GM23248 (cell line): ENCODE measurements at regions not wholly inside any gene's neighbourhood (a gene's known extent, or its start where the extent isn't known, plus 50 kb on each side); places are given as distances from the start of the nearest gene placed in this dataset.

Source experiments
- DNase-seq: peaks from one replicate; pipeline ENCODE4 v3.0.0-alpha.2; 2015
- H2AFZ ChIP-seq: fragments of 200-600 bp; sonication (generic); 2 replicates; pipeline ENCODE4 v1.6.1; 2016; ENCODE audit warnings: antibody characterized with exemption
- H3F3A ChIP-seq: fragments of 200-600 bp; sonication (generic); 2 replicates; pipeline ENCODE4 v1.6.1; 2016; ENCODE audit warnings: mild to moderate bottlenecking, antibody characterized with exemption, mixed run types; ENCODE audit not compliant: insufficient read depth
- H3K27ac ChIP-seq: fragments of 200-600 bp; sonication (generic); 2 replicates; pipeline ENCODE4 v1.5.1; 2016; ENCODE audit warnings: mild to moderate bottlenecking
- H3K27me3 ChIP-seq: fragments of 200-600 bp; sonication (generic); replicated peaks from 2 replicates; pipeline ENCODE4 v1.6.1; 2016; ENCODE audit warnings: mild to moderate bottlenecking; ENCODE audit not compliant: insufficient read depth
- H3K36me3 ChIP-seq: fragments of 200-600 bp; sonication (generic); 2 replicates; pipeline ENCODE4 v1.6.1; 2016; ENCODE audit warnings: low read depth, mild to moderate bottlenecking
- H3K4me1 ChIP-seq: fragments of 200-600 bp; sonication (generic); 2 replicates; pipeline ENCODE4 v1.6.1; 2016; ENCODE audit warnings: mild to moderate bottlenecking; ENCODE audit not compliant: insufficient read depth
- H3K4me2 ChIP-seq: fragments of 200-600 bp; sonication (generic); one replicate; pipeline ENCODE4 v1.6.1; 2016; ENCODE audit warnings: mild to moderate bottlenecking; ENCODE audit not compliant: unreplicated experiment
- H3K4me3 ChIP-seq: fragments of 200-600 bp; sonication (generic); 2 replicates; pipeline ENCODE4 v1.5.1; 2016; ENCODE audit warnings: mild to moderate bottlenecking
- H3K79me2 ChIP-seq: fragments of 200-600 bp; sonication (generic); 2 replicates; pipeline ENCODE4 v1.6.1; 2016; ENCODE audit warnings: mild to moderate bottlenecking; ENCODE audit not compliant: insufficient read depth
- H3K9ac ChIP-seq: fragments of 200-600 bp; sonication (generic); 2 replicates; pipeline ENCODE4 v1.6.1; 2016; ENCODE audit warnings: mild to moderate bottlenecking
- H3K9me2 ChIP-seq: fragments of 200-600 bp; sonication (generic); 2 replicates; pipeline ENCODE4 v1.6.1; 2016; ENCODE audit warnings: mixed run types, mild to moderate bottlenecking, moderate library complexity; ENCODE audit not compliant: insufficient read depth
- H3K9me3 ChIP-seq: fragments of 200-600 bp; sonication (generic); one replicate; pipeline ENCODE4 v1.6.1; 2017; ENCODE audit warnings: low read depth
- H4K20me1 ChIP-seq: fragments of 200-600 bp; sonication (generic); 2 replicates; pipeline ENCODE4 v1.6.0; 2016; ENCODE audit not compliant: insufficient read depth
- EZH2 ChIP-seq: fragments of 200-600 bp; sonication (generic); IDR thresholded peaks from 2 replicates; pipeline ENCODE4 v1.6.1; 2018; ENCODE audit warnings: antibody characterized with exemption, mild to moderate bottlenecking; ENCODE audit not compliant: insufficient read depth, poor library complexity, severe bottlenecking
- EZH2phosphoT487 ChIP-seq: fragments of 200-600 bp; sonication (generic); IDR thresholded peaks from 2 replicates; pipeline ENCODE4 v1.6.1; 2018; ENCODE audit warnings: antibody characterized with exemption, moderate library complexity, mild to moderate bottlenecking, low read depth; ENCODE audit not compliant: insufficient read depth
- WGBS, 2 experiments: methylation state at CpG; one replicate each; pipeline ENCODE4 v1.1.6; 2015 to 2017; ENCODE audit warnings: low lambda C conversion rate in 2 of 2, low coverage in 1 of 2; ENCODE audit errors: missing lambda C conversion rate in 2 of 2; 5-methylcytosine and 5-hydroxymethylcytosine counted together
- in situ Hi-C: fragments of 300-500 bp; cut with MboI; formaldehyde crosslinking; loops from 2 replicates; pipeline ENCODE4 v1.15.0; 2020

- Histone ChIP-seq H3K27me3 (no peaks in the 10 kb centered on the region), H3K9ac (no peak overlapping the region), H3F3A (no peaks in the 10 kb centered on the region), H2AFZ (no peak overlapping the region), H4K20me1 (no peaks in the 10 kb centered on the region), H3K4me3 (no peak overlapping the region), H3K36me3 (no peaks in the 10 kb centered on the region), H3K79me2 (no peaks in the 10 kb centered on the region), H3K4me2 (no peak overlapping the region), H3K27ac (no peak overlapping the region), H3K4me1 (no peaks in the 10 kb centered on the region), H3K9me3 (no peaks in the 10 kb centered on the region), H3K9me2 (no peaks in the 10 kb centered on the region)
- TF ChIP-seq EZH2, result no peak
- no peak for DNase-seq
- WGBS, 2 experiments, result 10 to 16% methylated on average over 2 of the region's 2 CpGs
- in situ Hi-C loops, result no loop called here
These were observed 395.9 kb downstream of the LRATD1 start for GRCh38 chr2:15028406-15028805.

- Histone ChIP-seq H3F3A (no peaks in the 10 kb centered on the region), H3K27ac (no peak overlapping the region), H3K4me1 (no peaks in the 10 kb centered on the region), H3K9me2 (no peaks in the 10 kb centered on the region), H2AFZ (no peak overlapping the region), H3K9me3 (no peaks in the 10 kb centered on the region), H3K9ac (no peak overlapping the region), H3K4me2 (no peak overlapping the region), H4K20me1 (no peaks in the 10 kb centered on the region), H3K27me3 (no peaks in the 10 kb centered on the region), H3K4me3 (no peak overlapping the region), H3K36me3 (no peaks in the 10 kb centered on the region), H3K79me2 (no peaks in the 10 kb centered on the region)
- in situ Hi-C loops, result no loop called here
- WGBS, 2 experiments, result 31 to 35% methylated on average over 4 of the region's 4 CpGs
- DNase-seq, result no peak
- no peak for TF ChIP-seq EZH2phosphoT487
These were observed 399.3 kb downstream of the LRATD1 start for GRCh38 chr2:15031745-15032240.

- TF ChIP-seq EZH2phosphoT487 (no peak), EZH2 (no peak)
These were observed 401.7 kb downstream of the LRATD1 start for GRCh38 chr2:15034246-15034645.

GRCh38 chr2:15034860-15035259 is 402.3 kb downstream of the LRATD1 start:
- no peak for DNase-seq
- Histone ChIP-seq H3K4me3 (no peak overlapping the region), H3K27me3 (no peaks in the 10 kb centered on the region), H3K79me2 (no peaks in the 10 kb centered on the region), H3K4me1 (no peaks in the 10 kb centered on the region), H2AFZ (no peak overlapping the region), H3K9ac (no peak overlapping the region), H3F3A (no peaks in the 10 kb centered on the region), H3K9me2 (no peaks in the 10 kb centered on the region), H3K27ac (no peak overlapping the region), H3K36me3 (no peaks in the 10 kb centered on the region), H3K9me3 (no peaks in the 10 kb centered on the region), H4K20me1 (no peaks in the 10 kb centered on the region), H3K4me2 (no peak overlapping the region)
- in situ Hi-C loops, result no loop called here
- TF ChIP-seq EZH2phosphoT487 (no peak), EZH2 (no peak)
- 13 to 14% methylated on average over 2 of the region's 2 CpGs for WGBS, 2 experiments

More at GRCh38 chr2:15034246-15034645, 401.7 kb downstream of the LRATD1 start:
- Histone ChIP-seq H3K9me2 (no peaks in the 10 kb centered on the region), H3K9ac (no peak overlapping the region), H3K9me3 (no peaks in the 10 kb centered on the region), H3F3A (no peaks in the 10 kb centered on the region), H3K27me3 (no peaks in the 10 kb centered on the region), H3K79me2 (no peaks in the 10 kb centered on the region), H4K20me1 (no peaks in the 10 kb centered on the region), H3K4me3 (no peak overlapping the region), H3K27ac (no peak overlapping the region), H3K4me2 (no peak overlapping the region), H3K36me3 (no peaks in the 10 kb centered on the region), H2AFZ (no peak overlapping the region), H3K4me1 (no peaks in the 10 kb centered on the region)
- in situ Hi-C loops, result no loop called here
- DNase-seq, result no peak
- WGBS, 2 experiments, result 15 to 19% methylated on average over 2 of the region's 2 CpGs
